ENCODE measurements at regions not wholly inside any gene's neighbourhood (a gene's known extent, or its start where the extent isn't known, plus 50 kb on each side); places are given as distances from the start of the nearest gene placed in this dataset.

DNA sequence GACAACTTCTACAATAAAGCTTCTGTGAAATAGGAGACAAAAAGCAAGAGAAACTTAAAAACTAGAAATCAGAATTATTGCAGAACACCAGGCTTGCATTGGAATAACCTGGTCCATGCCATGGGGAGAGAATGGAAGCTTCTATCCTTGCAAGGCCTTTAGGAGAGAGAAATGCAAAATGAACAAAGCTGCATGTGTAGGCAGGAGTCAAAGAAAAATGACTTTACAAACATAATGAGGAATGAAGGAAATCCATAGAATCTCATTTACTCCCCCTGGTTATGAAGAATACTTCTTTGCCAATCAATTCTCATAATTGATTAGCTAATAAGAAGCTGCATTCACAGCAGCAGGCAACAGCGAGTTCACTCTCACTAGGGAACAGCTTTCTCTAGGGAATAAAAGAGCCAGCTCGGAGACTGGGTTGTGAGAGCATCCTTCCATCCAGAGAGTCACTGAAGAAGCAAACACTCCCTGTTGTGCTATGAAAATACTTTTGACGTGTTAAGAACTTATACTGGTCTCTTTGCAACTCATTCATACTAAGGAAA lies 235.9 kb upstream of the LRATD1 start:
- H3K9me3 ChIP-seq = no peaks in the 10 kb centered on the region
- H3K4me3 ChIP-seq = no peak overlapping the region
- ChIA-PET POLR2A (no interaction called here), CTCF (no interaction called here)
- ATAC-seq (no peak), DNase-seq (ENCODE audit: low read depth in 1 of 2, low spot score in 1 of 2) (no peak), FAIRE-seq (no peak)
- 4% methylated on average over 3 of the region's 3 CpGs for WGBS (ENCODE audit: missing lambda C conversion rate)
- H3K4me2 ChIP-seq = no peak overlapping the region
- H3K27ac ChIP-seq = no peak overlapping the region
- no peaks in the 10 kb centered on the region for H3K4me1 ChIP-seq
- TF ChIP-seq, protein P1, sequence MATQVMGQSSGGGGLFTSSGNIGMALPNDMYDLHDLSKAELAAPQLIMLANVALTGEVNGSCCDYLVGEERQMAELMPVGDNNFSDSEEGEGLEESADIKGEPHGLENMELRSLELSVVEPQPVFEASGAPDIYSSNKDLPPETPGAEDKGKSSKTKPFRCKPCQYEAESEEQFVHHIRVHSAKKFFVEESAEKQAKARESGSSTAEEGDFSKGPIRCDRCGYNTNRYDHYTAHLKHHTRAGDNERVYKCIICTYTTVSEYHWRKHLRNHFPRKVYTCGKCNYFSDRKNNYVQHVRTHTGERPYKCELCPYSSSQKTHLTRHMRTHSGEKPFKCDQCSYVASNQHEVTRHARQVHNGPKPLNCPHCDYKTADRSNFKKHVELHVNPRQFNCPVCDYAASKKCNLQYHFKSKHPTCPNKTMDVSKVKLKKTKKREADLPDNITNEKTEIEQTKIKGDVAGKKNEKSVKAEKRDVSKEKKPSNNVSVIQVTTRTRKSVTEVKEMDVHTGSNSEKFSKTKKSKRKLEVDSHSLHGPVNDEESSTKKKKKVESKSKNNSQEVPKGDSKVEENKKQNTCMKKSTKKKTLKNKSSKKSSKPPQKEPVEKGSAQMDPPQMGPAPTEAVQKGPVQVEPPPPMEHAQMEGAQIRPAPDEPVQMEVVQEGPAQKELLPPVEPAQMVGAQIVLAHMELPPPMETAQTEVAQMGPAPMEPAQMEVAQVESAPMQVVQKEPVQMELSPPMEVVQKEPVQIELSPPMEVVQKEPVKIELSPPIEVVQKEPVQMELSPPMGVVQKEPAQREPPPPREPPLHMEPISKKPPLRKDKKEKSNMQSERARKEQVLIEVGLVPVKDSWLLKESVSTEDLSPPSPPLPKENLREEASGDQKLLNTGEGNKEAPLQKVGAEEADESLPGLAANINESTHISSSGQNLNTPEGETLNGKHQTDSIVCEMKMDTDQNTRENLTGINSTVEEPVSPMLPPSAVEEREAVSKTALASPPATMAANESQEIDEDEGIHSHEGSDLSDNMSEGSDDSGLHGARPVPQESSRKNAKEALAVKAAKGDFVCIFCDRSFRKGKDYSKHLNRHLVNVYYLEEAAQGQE (IDR thresholded peaks at IDR 0.05) = no peak

DNA sequence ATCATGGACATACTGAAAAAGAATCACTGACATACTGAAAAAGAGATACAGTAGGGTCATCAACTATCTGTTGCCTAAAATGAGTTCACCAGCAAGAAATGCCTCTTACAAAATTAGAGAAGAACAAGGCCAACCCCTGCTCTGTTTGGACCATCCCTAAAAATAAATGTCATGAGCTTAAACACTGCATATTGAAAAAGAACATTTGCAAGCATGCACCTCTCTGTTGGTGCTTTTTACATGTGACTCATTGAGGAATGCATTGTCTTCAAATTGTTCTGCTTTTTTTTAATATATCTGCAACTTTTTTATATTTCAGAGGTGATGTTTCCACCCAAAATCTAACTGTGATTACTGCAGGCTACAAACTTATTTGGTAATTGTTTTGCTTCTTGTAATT lies 233.9 kb upstream of the LRATD1 start:
- Histone ChIP-seq H3K27ac (no peak overlapping the region), H3K4me3 (no peak overlapping the region), H3K4me1 (no peaks in the 10 kb centered on the region), H3K4me2 (no peak overlapping the region), H3K9me3 (no peaks in the 10 kb centered on the region)
- CTCF ChIA-PET = no interaction called here
- ATAC-seq = no peak
- no peak for DNase-seq (ENCODE audit: low read depth in 1 of 2, low spot score in 1 of 2)
- TF ChIP-seq, protein P2, sequence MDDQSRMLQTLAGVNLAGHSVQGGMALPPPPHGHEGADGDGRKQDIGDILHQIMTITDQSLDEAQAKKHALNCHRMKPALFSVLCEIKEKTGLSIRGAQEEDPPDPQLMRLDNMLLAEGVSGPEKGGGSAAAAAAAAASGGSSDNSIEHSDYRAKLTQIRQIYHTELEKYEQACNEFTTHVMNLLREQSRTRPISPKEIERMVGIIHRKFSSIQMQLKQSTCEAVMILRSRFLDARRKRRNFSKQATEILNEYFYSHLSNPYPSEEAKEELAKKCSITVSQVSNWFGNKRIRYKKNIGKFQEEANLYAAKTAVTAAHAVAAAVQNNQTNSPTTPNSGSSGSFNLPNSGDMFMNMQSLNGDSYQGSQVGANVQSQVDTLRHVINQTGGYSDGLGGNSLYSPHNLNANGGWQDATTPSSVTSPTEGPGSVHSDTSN (IDR thresholded peaks at IDR 0.05) = no peak
- no peak for TF ChIP-seq HEYL (CRISPR knock-in tag; IDR thresholded peaks at IDR 0.05)
- TF ChIP-seq, protein P3, sequence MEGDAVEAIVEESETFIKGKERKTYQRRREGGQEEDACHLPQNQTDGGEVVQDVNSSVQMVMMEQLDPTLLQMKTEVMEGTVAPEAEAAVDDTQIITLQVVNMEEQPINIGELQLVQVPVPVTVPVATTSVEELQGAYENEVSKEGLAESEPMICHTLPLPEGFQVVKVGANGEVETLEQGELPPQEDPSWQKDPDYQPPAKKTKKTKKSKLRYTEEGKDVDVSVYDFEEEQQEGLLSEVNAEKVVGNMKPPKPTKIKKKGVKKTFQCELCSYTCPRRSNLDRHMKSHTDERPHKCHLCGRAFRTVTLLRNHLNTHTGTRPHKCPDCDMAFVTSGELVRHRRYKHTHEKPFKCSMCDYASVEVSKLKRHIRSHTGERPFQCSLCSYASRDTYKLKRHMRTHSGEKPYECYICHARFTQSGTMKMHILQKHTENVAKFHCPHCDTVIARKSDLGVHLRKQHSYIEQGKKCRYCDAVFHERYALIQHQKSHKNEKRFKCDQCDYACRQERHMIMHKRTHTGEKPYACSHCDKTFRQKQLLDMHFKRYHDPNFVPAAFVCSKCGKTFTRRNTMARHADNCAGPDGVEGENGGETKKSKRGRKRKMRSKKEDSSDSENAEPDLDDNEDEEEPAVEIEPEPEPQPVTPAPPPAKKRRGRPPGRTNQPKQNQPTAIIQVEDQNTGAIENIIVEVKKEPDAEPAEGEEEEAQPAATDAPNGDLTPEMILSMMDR (IDR thresholded peaks at IDR 0.05) = no peak
- TF ChIP-seq HDAC2 (IDR thresholded peaks at IDR 0.05) = no peak
- no peak for TF ChIP-seq MYC (IDR thresholded peaks at IDR 0.05; ENCODE audit: borderline replicate concordance, low read length)
- TF ChIP-seq KDM5A (IDR thresholded peaks at IDR 0.05) = no peak
- TF ChIP-seq, protein P4, sequence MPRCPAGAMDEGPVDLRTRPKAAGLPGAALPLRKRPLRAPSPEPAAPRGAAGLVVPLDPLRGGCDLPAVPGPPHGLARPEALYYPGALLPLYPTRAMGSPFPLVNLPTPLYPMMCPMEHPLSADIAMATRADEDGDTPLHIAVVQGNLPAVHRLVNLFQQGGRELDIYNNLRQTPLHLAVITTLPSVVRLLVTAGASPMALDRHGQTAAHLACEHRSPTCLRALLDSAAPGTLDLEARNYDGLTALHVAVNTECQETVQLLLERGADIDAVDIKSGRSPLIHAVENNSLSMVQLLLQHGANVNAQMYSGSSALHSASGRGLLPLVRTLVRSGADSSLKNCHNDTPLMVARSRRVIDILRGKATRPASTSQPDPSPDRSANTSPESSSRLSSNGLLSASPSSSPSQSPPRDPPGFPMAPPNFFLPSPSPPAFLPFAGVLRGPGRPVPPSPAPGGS (IDR thresholded peaks at IDR 0.05) = no peak
- TF ChIP-seq, protein P1 (IDR thresholded peaks at IDR 0.05) = no peak
- TF ChIP-seq BHLHE40 (IDR thresholded peaks at IDR 0.05; ENCODE audit: low read depth, low read length) = no peak
- FAIRE-seq = no peak
- POLR2A ChIA-PET = no interaction called here

DNA sequence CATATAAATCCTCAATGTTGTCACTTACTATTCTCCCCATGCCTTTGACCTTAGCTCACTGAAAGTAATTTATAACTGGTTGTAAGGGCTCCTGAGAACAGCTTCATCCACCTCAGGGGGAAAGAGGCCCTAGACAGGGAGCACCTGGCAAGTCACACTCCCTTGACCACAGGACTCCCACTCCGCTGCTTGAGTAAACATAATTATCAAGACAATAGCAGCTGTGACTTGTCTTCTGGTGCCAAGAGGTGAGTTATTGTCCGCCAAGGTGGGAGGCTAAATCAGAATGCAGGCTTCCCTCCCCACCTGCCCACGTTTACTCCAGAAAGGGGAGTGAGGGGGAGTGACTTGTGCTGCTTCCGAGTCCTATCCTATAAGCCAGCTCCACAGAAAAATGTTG lies 230.6 kb upstream of the LRATD1 start:
- H3K9me3 ChIP-seq = no peaks in the 10 kb centered on the region
- ATAC-seq (no peak), DNase-seq (ENCODE audit: low read depth in 1 of 2, low spot score in 1 of 2) (no peak), FAIRE-seq (no peak)
- WGBS (ENCODE audit: missing lambda C conversion rate) = 7% methylated on average over 4 of the region's 4 CpGs
- H3K4me2 ChIP-seq = no peak overlapping the region
- POLR2A ChIA-PET = no interaction called here
- no peak overlapping the region for H3K27ac ChIP-seq
- no peak overlapping the region for H3K4me3 ChIP-seq
- no peaks in the 10 kb centered on the region for H3K4me1 ChIP-seq
- CTCF ChIA-PET = no interaction called here
- TF ChIP-seq NPAS2 (CRISPR knock-in tag; IDR thresholded peaks at IDR 0.05; ENCODE audit: borderline replicate concordance) (no peak), PHF8 (IDR thresholded peaks at IDR 0.05; ENCODE audit: borderline replicate concordance, low read depth) (no peak), CHD4 (IDR thresholded peaks at IDR 0.05; ENCODE audit: borderline replicate concordance) (no peak), HOXB13 (CRISPR knock-in tag; IDR thresholded peaks at IDR 0.05; ENCODE audit: low read depth) (no peak), HDAC2 (IDR thresholded peaks at IDR 0.05) (no peak), POLR2A (IDR thresholded peaks at IDR 0.05; ENCODE audit: low read length) (no peak), ZFP36 (IDR thresholded peaks at IDR 0.05; ENCODE audit: borderline replicate concordance, partially characterized antibody) (no peak), FOXS1 (CRISPR knock-in tag; IDR thresholded peaks at IDR 0.05) (no peak), HOXA7 (CRISPR knock-in tag; IDR thresholded peaks at IDR 0.05) (no peak), RAD21 (conservative IDR thresholded peaks at IDR 0.05 in 1 of 2, IDR thresholded peaks at IDR 0.05 in 1 of 2) (no peak), CEBPB (IDR thresholded peaks at IDR 0.05) (no peak), MAFK (IDR thresholded peaks at IDR 0.05; ENCODE audit: partially characterized antibody) (no peak)
- TF ChIP-seq, protein P3 (IDR thresholded peaks at IDR 0.05) = no peak

All from A549 (cell line).